NOMO-1 treated with dmso at 0.1 percent for 144 hours (cell line): ENCODE measurements at regions not wholly inside any gene's neighbourhood (a gene's known extent, or its start where the extent isn't known, plus 50 kb on each side); places are given as distances from the start of the nearest gene placed in this dataset.
"Not testable (repeated sequence)": the region's sequence is repeated elsewhere in the genome, so short reads cannot be mapped to it uniquely, and the experiment has no call there.

ENCODE experiments used
- DNase-seq: peaks from one replicate; lab custom pipeline; 2025; ENCODE audit not compliant: unreplicated experiment; lab: John Stamatoyannopoulos, UW

GRCh38 chr10:36026656-36027390 lies 384.7 kb upstream of the FZD8 start:
- DNase-seq, result no peak

- DNase-seq, result no peak
Measured at GRCh38 chr10:36026081-36026480, 384.0 kb upstream of the FZD8 start.

- no peak for DNase-seq
Measured at GRCh38 chr10:36023939-36024338, 381.8 kb upstream of the FZD8 start.

GRCh38 chr10:36021096-36021495 lies 379.0 kb upstream of the FZD8 start:
- no peak for DNase-seq

GRCh38 chr10:36019749-36020148 lies 377.7 kb upstream of the FZD8 start:
- DNase-seq, result no peak

GRCh38 chr10:36018996-36019395 lies 376.9 kb upstream of the FZD8 start:
- DNase-seq, result no peak

- DNase-seq, result no peak
Measured at GRCh38 chr10:36017137-36017536, 375.0 kb upstream of the FZD8 start.

GRCh38 chr10:36007369-36007768 lies 365.3 kb upstream of the FZD8 start:
- no peak for DNase-seq

GRCh38 chr10:36003688-36004087 lies 361.6 kb upstream of the FZD8 start:
- no peak for DNase-seq

- DNase-seq, result no peak
Measured at GRCh38 chr10:36003031-36003600, 361.0 kb upstream of the FZD8 start.

GRCh38 chr10:36002445-36002844 lies 360.3 kb upstream of the FZD8 start:
- no peak for DNase-seq

GRCh38 chr10:36000754-36001153 lies 358.7 kb upstream of the FZD8 start:
- DNase-seq, result not testable (repeated sequence)

GRCh38 chr10:35998026-35998425 lies 355.9 kb upstream of the FZD8 start:
- no peak for DNase-seq

GRCh38 chr10:35995485-35995884 lies 353.4 kb upstream of the FZD8 start:
- DNase-seq, result no peak

- no peak for DNase-seq
Measured at GRCh38 chr10:35993591-35994515, 351.8 kb upstream of the FZD8 start.

- no peak for DNase-seq
Measured at GRCh38 chr10:35992107-35992506, 350.0 kb upstream of the FZD8 start.

GRCh38 chr10:35986756-35987502 lies 344.8 kb upstream of the FZD8 start:
- DNase-seq, result no peak

GRCh38 chr10:35979116-35979515 lies 337.0 kb upstream of the FZD8 start:
- DNase-seq, result no peak

GRCh38 chr10:35973912-35974591 lies 332.0 kb upstream of the FZD8 start:
- DNase-seq, result not testable (repeated sequence)

GRCh38 chr10:35972275-35972674 lies 330.2 kb upstream of the FZD8 start:
- DNase-seq, result no peak

- no peak for DNase-seq
Measured at GRCh38 chr10:35971397-35971796, 329.3 kb upstream of the FZD8 start.
